BJ (cell line): ENCODE measurements at regions not wholly inside any gene's neighbourhood (a gene's known extent, or its start where the extent isn't known, plus 50 kb on each side); places are given as distances from the start of the nearest gene placed in this dataset.

ENCODE experiments used
- CTCF ChIA-PET: fragments of 350-600 bp; formaldehyde crosslinking; extraction: SDS; loops from one replicate; lab custom pipeline; 2021; ENCODE audit warnings: antibody characterized with exemption, inconsistent platforms; lab: Yijun Ruan, JAX
- POLR2A ChIA-PET: fragments of 300-600 bp; sonication (Branson Sonifier 250); formaldehyde crosslinking; extraction: SDS; loops from one replicate; lab custom pipeline; 2021; ENCODE audit warnings: antibody characterized with exemption; lab: Charles Lee
- DNase-seq: peaks from one replicate; pipeline ENCODE4 v3.0.0-alpha.2; 2011; ENCODE audit warnings: low read depth
- H3K27me3 ChIP-seq: 2 replicates; pipeline ENCODE4 v1.6.0; 2011; ENCODE audit warnings: low read length; ENCODE audit not compliant: control insufficient read depth, insufficient read depth
- H3K36me3 ChIP-seq: 2 replicates; pipeline ENCODE4 v1.5.1; 2011; ENCODE audit warnings: low read length; ENCODE audit not compliant: control insufficient read depth, insufficient read depth
- H3K4me3 ChIP-seq: 2 replicates; pipeline ENCODE4 v1.5.1; 2011; ENCODE audit warnings: low read depth, mild to moderate bottlenecking, control low read depth, low read length
- CTCF ChIP-seq: IDR thresholded peaks from 2 replicates; pipeline ENCODE4 v1.5.1; 2011; ENCODE audit warnings: low read depth, mild to moderate bottlenecking, control low read depth, inconsistent platforms, low read length, moderate library complexity; ENCODE audit not compliant: insufficient read depth

- CTCF ChIA-PET: no interaction called here
- H3K36me3 ChIP-seq: no peaks in the 10 kb centered on the region
- TF ChIP-seq CTCF: no peak
- DNase-seq: no peak
- POLR2A ChIA-PET: no interaction called here
- no peak overlapping the region for H3K4me3 ChIP-seq
- no peaks in the 10 kb centered on the region for H3K27me3 ChIP-seq
Measured at GRCh38 chr11:43119275-43119970, 192.4 kb upstream of the API5 start.

- Histone ChIP-seq H3K27me3 (no peaks in the 10 kb centered on the region), H3K36me3 (no peaks in the 10 kb centered on the region), H3K4me3 (no peak overlapping the region)
- ChIA-PET CTCF (no interaction called here), POLR2A (no interaction called here)
- DNase-seq: no peak
- no peak for TF ChIP-seq CTCF
Measured at GRCh38 chr11:43122546-43122945, 189.2 kb upstream of the API5 start.

GRCh38 chr11:43123443-43123842 lies 188.4 kb upstream of the API5 start:
- H3K27me3 ChIP-seq: no peaks in the 10 kb centered on the region
- ChIA-PET CTCF (no interaction called here), POLR2A (no interaction called here)
- no peak overlapping the region for H3K4me3 ChIP-seq
- TF ChIP-seq CTCF: no peak
- DNase-seq: no peak
- no peaks in the 10 kb centered on the region for H3K36me3 ChIP-seq

- Histone ChIP-seq H3K36me3 (no peaks in the 10 kb centered on the region), H3K27me3 (no peaks in the 10 kb centered on the region), H3K4me3 (no peak overlapping the region)
- ChIA-PET POLR2A (no interaction called here), CTCF (interaction anchor here (0.9 kb wide), 1 partner anchor 12 kb away, joined by 3 read pairs; no protein-coding TSS in a partner anchor)
- DNase-seq: no peak
- TF ChIP-seq CTCF: no peak
Measured at GRCh38 chr11:43124272-43124935, 187.4 kb upstream of the API5 start.

- no peaks in the 10 kb centered on the region for H3K27me3 ChIP-seq
- CTCF ChIA-PET: no interaction called here
- POLR2A ChIA-PET: no interaction called here
Measured at GRCh38 chr11:43129329-43129728, 182.5 kb upstream of the API5 start.

More at GRCh38 chr11:43129329-43129728, 182.5 kb upstream of the API5 start:
- TF ChIP-seq CTCF: no peak
- H3K4me3 ChIP-seq: no peak overlapping the region
- no peaks in the 10 kb centered on the region for H3K36me3 ChIP-seq
- DNase-seq: no peak
